Mucosa of gallbladder (tissue), 1 donor: ENCODE measurements at regions not wholly inside any gene's neighbourhood (a gene's known extent, or its start where the extent isn't known, plus 50 kb on each side); places are given as distances from the start of the nearest gene placed in this dataset.
"Not testable (repeated sequence)": the region's sequence is repeated elsewhere in the genome, so short reads cannot be mapped to it uniquely, and the experiment has no call there.

ENCODE experiments used
- DNase-seq: peaks from one replicate; pipeline ENCODE4 v3.0.0-alpha.2; 2020; ENCODE audit warnings: low spot score
- donor health status: DM: no; HTN: no; CAD: no.

DNA sequence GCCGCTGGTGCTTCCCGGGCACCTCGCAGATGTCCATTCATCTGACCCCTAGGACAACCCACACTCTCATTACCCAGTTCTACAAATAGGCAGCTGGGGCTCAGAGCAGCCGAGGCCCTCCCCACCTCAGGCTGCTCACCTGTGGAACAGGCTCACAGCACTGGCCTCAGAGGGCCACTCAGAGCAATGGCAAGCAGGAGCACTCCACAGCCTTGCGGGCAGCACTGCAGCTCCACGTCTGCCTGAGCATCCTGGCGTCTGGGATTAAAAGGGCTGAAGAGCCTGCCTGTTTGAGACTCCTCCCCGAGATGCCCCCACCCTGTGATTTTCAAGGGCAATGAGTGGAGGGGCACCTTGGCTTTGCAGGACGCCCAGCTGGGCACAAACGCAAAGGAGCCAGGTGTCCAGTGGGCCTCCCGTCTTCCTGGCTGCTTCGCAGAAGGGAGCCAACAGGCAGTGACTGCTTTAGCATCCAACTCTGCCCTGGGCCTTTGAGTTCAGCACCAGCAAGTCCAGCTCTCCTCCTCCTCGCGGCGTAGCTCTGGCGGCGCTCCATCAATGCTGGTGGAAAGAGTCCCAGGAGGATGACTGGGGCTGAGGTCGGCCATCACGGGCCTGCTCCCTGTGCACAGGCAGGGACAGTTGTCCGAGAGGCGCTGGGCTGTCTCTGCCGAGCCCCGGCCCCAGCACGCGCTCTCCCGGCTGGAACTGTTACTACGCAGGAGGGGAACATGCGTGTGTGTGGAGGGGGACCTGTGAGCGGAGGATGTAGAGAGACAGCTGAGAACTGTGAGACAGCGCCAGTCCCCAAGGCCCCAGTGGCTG, 297.2 kb downstream of the NDUFA10 start:
- DNase-seq, result no peak

DNA sequence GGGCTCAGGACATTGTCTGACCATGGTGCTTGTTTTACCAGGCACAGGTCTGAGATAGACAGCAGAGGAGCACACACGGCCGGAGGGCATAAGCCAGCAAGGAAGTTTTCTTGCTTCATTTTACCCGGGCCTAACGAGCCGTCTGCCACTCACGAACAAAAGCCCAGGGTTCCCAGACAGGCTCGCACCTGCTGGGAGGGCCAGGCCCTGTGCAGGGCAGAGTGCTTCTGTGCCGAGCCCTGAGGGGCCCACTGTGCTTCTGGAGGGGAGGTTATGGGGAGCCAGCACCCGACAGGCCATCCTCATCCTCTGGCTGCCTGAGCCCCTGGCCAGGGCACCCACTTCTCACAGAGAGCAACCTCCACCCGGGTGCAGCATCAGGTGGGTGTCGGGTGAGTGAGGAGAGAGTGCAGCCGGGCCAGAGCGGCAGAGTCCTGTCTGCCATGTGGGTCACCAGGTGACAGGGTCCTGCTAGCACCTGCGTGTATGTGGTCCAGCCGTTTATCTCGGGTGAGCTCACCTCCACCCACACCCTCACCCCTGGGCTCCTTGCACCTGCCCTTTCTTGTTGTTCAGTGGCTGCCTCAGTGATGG, 297.9 kb downstream of the NDUFA10 start:
- no peak for DNase-seq

DNA sequence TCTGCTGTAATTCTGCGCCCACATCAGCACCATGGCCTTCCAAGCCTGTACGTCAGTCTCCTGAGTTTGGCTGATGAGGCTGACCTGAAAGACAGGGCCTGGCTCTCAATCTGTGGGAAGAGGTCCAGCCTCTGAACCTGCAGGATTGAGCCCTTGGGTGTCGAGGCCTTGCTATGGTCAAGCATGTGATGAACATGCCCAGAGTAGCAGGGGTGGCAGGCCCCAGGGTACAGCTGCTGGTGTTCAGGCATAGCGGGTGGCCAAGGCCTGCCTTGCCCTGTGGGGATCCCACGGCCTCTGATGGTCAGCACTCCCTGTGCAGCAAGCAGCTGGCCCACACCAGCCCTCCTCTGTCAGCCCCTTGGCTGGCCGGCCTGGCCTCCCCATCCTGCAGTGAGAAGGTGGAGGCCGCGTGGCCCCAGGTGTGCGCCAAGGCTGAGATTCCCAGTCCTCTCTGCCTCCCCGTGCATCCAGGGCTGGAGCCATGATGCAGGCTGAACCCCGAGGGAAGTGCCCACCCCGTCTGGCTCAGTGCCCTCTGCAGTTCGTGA, 298.4 kb downstream of the NDUFA10 start:
- DNase-seq, result no peak

DNA sequence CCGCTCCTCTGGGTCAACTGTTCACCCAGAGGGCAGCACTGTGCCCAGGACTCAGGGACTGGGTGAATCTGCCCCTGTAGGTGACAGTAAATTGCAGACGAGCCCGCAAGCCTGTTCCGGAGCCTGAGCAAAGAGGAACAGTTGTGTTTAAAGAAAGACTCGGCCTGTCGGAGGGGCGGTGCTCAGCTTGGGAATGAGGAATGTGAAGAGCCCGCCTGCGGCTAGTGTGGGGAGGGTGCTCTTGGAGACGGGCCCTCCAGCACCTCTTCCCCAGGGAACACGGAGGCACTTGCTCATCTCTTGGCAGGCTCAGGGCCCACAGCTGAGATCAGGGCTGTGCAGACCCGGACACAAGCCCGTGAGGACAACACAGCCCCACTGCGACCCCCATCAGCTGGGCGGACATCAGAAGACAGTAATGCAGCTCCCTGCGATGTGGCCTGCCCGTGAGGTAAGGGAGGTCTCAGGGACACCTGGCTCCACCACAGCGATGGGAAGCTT, 299.0 kb downstream of the NDUFA10 start:
- no peak for DNase-seq

DNA sequence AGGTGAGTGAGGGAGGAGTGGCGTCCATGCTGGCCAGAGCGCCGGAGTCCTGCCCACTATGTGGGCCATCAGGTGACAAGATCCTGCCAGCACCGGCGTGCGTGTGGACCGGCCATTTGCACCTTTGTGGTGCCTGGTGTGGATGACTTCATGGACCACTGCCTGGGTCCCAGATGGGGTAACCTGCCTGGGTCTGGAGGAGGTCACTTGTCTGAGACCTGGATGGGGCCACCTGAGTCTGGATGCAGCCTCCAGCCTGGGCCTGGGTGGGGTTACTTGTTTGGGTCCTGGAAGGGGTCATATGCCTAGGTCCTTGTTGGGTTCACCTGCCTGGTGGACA, 299.6 kb downstream of the NDUFA10 start:
- no peak for DNase-seq

DNA sequence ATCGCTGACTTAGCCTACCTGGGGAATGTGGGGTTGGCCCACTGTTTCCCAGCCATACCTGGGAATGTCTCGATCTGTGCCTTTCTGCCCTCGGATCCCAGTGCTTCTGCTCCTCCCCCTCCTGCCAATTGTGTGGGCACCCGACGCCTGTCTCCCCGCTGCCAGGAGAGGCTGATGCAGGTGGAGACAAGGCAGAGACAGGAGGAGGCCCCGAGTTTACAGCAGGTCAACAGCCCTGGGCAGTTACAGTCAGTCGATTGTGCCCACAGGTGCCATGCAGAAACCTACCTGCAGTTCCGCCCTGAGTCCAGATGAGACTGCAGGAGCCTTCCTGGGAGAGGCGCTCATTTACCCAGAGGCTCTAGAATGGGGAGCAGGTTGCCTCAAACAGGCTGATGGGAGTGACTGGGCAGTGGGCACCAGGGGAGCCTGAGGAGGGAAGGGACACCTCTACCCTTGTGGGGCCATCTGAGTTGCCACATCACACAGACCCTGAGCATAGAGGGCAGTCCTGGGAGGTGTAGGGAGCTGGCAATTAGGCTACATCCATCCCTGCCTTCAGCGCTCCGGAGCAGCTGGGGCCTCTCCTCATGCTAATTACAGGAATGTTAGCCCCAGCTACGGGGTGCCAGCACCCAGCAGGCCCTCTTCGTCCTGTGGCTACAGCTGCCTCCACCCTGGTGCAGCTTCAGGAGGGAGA, 300.1 kb downstream of the NDUFA10 start:
- no peak for DNase-seq

DNA sequence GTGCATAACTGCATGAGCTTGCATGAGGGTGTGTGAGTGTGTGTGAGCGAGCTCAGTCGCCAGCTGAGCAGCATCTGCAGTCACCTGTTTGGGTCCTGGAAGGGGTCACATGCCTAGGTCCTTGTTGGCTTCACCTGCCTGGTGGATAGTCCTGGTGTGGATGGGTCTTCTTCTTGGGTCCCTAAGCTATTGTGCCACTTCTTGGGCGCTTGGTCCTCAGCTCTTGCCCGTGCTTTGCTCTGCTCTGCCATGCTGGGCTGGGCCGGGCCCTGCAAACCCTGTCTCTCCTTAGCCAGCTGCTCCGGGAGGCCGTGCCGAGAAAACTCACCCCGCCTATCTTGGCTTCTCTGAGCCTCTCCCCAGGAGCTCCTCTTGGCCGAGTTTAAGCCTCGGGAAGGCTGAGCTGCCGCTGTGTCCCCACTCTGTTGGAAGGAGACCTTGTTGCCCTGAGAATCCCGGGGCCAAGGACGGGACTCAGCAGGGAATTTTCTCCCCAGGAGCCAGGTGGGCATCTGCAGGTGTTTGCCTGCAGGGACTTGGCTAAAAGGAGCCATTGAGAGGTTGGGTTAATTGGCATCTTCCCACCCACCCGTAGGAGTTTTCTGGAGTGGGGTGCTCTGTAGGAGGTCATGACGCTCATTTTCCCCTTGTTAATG, 300.8 kb downstream of the NDUFA10 start:
- no peak for DNase-seq

DNA sequence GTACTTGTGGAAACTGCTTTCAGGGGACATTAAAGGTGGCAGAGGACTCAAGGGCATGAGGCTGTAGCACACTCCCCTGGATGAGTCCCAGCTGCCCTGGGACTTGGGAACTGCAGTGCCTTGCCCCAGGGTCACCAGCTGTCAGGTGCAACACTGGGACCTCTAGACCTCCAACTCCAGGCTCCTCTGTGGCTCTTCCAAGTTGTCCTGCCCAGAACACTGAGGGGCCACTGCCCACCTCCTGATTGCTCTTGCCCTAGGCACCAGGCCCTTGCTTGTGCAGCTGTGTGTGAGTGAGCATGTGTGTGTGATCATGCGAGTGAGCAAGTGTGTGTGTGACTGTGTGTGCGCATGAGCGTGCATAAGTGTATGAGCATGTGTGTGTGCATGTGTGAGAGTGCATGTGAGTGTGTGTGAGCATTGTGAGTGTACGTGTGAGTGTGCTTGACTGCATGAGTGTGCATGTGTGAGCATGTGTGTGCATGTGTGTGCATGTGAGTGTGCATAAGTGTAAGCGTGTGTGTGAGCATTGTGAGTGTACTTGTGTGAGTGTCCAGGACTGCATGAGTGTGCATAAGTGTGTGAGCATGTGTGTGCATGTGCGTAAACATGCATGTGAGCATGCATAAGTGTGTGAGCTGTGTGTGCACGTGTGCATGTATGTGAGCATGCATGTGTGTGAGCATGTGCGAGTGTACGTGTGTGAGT, 301.5 kb downstream of the NDUFA10 start:
- no peak for DNase-seq

DNA sequence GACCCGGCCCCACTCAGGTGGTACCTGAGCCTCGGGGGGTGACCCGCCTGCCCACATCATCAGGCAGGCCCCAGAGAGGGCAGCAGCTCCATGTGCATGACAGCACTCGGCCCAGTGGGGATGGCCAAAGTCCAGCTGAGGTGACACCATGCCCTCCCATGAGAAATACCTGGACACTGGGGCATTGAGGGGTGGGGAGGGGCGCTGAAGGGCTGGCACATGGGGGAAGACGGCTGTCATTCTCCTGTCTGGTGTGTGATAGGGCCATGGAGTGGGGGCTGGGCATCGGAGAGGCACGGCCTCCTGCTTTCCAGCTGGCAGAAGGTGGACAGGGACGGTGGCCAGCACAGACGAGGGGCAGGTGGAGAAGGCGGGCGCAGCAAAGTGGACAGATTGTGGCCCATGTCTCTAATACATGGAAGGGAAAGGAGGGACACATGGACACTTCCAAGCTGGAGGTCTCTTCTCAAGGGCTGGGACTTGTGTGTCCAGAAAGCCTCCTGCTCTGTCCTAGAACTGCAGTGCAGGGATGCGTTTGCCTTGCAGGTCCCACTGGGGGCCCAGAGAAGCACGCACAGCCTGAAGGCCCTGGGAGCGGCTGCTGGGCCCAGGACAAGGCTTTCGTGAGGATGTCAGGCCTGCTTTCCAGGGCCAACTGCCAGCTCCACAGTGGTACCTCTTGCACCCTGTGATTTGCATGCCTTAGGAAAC, 302.2 kb downstream of the NDUFA10 start:
- DNase-seq, result no peak

DNA sequence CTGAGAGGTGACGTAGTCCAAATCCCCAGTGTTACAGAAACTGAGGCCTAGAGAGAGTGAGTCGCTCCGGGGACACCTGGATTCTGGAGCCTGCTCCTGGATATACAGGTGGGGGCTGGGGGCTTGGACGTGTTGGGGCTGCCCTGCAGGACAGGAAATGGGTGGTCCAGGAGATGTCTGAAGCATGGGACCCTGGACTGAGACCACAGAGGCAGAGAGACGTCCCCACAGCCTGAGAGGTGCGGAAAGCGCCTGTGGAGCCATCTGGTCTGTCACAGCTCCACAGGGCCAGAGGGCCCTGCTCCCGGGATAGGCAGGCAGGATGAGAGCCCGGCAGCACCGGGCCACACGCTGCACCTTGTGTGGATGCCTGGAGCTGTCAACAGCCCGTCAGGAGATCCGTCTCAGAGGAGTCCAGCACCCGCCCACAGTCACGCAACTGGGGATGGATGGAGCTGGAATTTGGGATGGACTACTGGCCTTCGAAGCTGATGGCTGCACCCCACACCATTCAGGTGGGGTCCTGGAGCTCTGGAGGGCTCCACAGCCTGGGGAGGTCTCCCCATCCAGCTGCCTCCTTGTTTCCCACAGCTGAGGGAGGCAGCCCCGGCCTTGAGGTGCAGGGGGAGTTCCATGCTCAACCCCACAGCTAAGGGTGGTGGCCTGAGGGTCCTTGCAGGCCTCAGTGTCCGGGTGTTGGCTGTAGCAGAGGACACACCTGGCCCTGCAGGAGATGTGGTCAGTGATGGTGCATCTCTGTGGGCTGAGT, 303.0 kb downstream of the NDUFA10 start:
- no peak for DNase-seq

DNA sequence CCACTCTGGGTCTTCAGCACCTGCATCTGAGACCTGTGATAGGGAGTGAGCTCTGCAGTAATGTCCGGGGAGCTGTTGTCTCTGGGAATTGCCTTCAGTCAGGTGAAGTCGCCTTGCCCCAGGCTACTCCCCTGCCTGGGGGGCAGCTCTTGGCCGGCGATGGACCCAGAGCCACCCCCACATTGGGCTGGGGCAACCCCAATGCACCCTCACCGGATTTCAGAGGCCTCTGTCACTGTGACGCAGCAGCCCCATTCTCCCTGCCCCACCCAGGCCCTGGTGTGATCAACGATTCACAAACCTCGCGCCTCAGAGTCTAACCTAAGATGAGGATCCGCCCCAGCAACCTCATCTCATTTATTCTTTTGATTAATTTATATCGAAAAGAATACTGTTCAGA, 303.6 kb downstream of the NDUFA10 start:
- no peak for DNase-seq

DNA sequence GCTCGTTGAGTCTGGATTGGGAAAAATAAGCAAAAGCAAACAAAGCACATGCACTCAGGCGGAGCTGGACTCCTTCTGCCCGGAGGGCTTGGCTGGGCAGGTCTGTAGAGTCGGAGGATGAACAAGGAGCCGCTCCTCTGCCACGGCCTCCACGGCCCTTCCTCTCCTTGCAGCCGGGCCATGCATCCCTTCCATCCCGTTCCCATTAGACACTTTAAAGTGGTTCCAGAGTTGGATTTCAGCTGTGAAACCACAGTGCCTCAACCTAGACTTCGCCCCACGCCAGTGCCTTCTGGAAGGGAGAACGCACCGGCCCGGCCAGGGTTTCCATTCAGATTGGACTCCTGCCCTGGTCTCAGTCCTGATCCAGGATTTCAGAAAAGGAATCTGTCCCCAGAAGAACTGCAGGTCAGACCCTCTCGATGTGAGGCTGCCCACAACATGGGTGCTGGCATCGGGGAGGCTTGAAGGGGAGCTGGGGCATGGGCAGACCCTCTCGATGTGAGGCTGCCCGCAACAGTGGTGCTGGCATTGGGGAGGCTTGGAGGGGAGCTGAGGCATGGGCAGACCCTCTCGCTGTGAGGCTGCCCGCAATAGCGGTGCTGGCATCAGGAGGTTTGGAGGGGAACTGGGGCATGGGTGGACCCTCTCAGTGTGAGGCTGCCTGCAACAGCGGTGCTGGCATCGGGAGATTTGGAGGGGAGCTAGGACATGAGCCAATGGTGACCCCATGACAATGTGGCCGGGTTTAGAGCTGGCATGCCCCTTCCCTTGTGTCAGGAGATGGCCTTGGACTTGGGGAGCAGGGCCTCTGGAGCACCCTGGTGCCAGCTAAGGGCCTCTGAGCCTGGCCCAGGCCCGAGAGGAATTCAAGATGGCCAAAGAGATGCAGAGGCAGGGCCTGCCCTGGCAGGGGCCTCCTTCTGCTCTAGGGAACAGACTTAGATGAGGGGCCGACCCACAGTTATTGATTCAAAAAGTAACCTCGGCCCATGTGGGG, 304.5 kb downstream of the NDUFA10 start:
- DNase-seq, result no peak

DNA sequence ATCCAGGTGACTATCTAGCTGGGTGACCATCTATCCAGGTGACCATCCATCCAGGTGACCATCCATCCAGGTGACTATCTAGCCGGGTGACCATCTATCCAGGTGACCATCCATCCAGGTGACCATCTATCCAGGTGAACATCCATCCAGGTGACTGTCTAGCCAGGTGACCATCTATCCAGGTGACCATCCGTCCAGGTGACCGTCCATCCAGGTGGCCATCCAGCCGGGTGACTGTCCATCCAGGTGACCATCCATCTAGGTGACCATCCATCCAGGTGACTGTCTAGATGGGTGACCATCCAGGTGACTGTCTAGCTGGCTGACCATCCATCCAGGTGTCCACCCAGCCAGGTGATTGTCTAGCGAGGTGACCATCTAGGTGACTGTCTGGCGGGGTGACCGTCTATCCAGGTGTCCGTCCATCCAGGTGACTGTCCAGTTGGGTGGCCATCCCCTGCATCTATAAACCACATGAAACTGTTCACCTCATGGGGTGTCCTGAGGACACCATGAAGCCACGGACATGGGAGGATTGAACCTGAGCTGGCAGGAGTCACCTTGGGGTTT, 305.3 kb downstream of the NDUFA10 start:
- DNase-seq, result no peak

DNA sequence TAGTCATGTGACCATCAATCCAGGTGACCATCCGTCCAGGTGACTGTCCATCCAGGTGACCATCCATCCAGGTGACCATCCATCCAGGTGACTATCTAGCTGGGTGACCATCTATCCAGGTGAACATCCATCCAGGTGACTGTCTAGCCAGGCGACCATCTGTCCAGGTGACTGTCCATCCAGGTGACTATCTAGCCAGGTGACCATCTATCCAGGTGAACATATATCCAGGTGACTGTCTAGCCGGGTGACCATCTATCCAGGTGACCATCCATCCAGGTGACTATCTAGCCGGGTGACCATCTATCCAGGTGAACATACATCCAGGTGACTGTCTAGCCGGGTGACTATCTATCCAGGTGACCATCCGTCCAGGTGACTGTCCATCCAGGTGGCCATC, 306.2 kb downstream of the NDUFA10 start:
- DNase-seq, result not testable (repeated sequence)

DNA sequence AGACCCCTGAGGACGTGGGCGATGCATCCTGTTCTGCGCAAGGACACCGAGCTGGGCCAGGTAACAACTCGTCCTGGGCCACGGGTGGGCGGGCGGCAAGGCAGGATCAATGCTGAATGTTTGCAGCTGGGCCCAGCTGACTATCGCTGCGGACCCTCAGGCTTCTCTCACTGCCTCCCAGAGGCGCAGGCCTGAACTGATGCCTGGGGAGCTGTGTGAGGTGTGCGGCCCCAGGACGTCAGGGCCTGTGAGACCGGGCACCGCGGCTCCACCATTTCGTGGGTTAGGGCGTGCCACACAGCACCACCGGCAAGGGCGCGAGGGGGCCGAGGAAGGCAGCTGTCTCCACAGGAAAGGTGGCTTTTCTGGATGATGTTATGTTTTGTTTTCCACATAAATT, 307.4 kb downstream of the NDUFA10 start:
- no peak for DNase-seq

DNA sequence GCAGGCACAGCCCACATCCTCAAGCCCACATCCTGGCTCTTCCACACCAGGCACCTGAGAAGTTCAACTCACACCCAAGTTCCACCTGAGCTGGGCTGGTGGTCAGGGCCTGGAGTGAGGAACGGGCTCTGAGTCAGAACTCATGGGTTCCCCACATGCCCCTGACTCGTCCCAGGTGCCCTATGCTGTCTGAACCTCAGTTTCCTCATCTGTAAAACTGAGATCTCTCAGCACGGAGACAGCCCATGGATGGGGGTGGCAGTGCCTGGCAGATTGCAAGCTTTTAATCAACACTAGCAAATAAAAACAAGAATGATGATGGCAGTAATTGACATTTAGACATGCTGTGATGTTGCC, 307.8 kb downstream of the NDUFA10 start:
- DNase-seq, result no peak

DNA sequence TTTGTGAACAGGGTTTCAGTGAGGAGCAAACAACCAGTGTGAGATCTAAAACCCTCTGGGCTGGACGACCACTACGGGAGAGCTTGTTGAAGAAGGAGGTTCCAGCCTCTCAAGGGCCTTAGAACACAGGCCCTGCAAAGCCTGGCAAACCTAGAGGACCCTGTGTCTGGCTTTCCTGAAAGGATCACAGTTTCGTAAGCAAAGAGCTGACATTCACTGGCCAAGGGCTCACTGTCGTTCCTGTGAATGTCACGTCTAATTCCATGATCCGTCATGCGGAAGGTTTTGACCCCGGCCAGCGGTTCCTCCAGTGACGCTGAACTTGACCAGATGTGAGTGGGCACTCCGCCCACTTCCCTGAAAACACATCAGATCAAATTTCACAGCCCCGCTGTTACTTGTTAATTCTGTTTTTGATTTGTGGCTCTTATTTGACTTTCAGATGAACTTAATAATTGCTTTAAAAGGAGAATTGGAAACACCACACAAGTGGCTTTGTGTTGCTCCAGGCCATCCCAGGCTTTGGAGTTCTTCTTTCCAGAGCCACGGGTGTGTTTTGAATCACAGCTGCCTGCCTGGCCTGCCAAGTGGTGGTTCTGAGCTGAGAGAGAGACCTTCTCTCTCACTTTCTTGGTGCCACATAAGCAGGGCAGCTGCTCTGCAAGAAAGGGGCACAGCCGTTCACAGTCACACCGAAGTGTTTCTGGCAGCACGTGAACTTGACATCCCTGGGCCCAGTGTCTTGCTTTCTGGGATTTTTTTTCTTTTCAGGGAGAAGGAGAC, 308.4 kb downstream of the NDUFA10 start:
- no peak for DNase-seq

DNA sequence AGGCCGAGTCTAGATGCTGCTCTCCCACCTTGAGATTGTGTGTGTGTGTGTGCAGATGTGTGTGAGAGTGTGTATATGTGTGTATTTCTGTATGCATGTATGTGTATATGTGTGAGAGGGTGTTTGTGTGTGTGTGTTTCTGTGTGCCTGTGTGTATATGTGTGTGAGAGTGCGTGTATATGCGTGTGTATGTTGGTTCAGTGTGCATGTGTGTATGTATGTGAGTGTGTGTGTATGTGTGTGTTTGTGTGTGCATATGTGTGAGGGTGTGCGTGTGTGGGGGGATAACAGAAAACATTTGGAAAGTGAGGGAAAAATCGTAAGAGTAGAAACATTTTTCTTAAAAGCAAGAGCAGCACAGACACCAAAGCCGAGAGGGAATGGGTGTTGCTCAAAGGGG, 309.1 kb downstream of the NDUFA10 start:
- no peak for DNase-seq
